T-helper 17 cell (primary cell): ENCODE measurements at regions not wholly inside any gene's neighbourhood (a gene's known extent, or its start where the extent isn't known, plus 50 kb on each side); places are given as distances from the start of the nearest gene placed in this dataset.

Experiments
- ATAC-seq: fragments of 150-1000 bp; cut with Tn5 transposase; 2 replicates; pipeline ENCODE4 v1.10.0; 2021; ENCODE audit warnings: mild to moderate bottlenecking, moderate library complexity
- DNase-seq, 3 donors: peaks; one replicate each; pipeline versions ENCODE4 v3.0.0 to v3.0.0-alpha.2; 2020 to 2021
- H3K9me3 ChIP-seq: one replicate; pipeline ENCODE4 v1.7.0; 2013; ENCODE audit warnings: low read length, mild to moderate bottlenecking; ENCODE audit not compliant: control insufficient read depth, poor library complexity, severe bottlenecking
- H3K27ac Mint-ChIP-seq: one replicate; pipeline ENCODE4 v1.8.0; 2022; ENCODE audit warnings: mild to moderate bottlenecking, moderate library complexity, mixed read lengths
- H3K27me3 Mint-ChIP-seq: one replicate; pipeline ENCODE4 v1.8.0; 2022; ENCODE audit warnings: mixed read lengths
- H3K36me3 Mint-ChIP-seq: one replicate; pipeline ENCODE4 v1.8.0; 2022; ENCODE audit warnings: low read depth, mixed read lengths
- H3K4me1 Mint-ChIP-seq: one replicate; pipeline ENCODE4 v1.8.0; 2022; ENCODE audit warnings: mild to moderate bottlenecking, mixed read lengths
- H3K4me3 Mint-ChIP-seq: one replicate; pipeline ENCODE4 v1.8.0; 2022; ENCODE audit warnings: mild to moderate bottlenecking, moderate library complexity, mixed read lengths

- Mint-ChIP-seq H3K27ac (no peak overlapping the region), H3K4me1 (no peaks in the 10 kb centered on the region), H3K27me3 (peaks cover 19% of the 10 kb centered on the region), H3K36me3 (no peaks in the 10 kb centered on the region), H3K4me3 (no peak overlapping the region)
- no peaks in the 10 kb centered on the region for H3K9me3 ChIP-seq
- ATAC-seq (no peak), DNase-seq (no peak)
Measured at GRCh38 chr22:49164773-49165320, 662.8 kb downstream of the BRD1 start.

- no peak for DNase-seq
Measured at GRCh38 chr22:49163960-49164690, 663.5 kb downstream of the BRD1 start.

GRCh38 chr22:49163258-49163959, 664.3 kb downstream of the BRD1 start:
- ATAC-seq (no peak), DNase-seq (no peak)
- no peak overlapping the region for H3K27ac Mint-ChIP-seq
- no peaks in the 10 kb centered on the region for H3K9me3 ChIP-seq
- H3K4me3 Mint-ChIP-seq, result no peak overlapping the region
- H3K36me3 Mint-ChIP-seq, result no peaks in the 10 kb centered on the region
- H3K27me3 Mint-ChIP-seq, result peaks cover 19% of the 10 kb centered on the region
- no peaks in the 10 kb centered on the region for H3K4me1 Mint-ChIP-seq

More at GRCh38 chr22:49163960-49164690, 663.5 kb downstream of the BRD1 start:
- Mint-ChIP-seq H3K4me1 (no peaks in the 10 kb centered on the region), H3K4me3 (no peak overlapping the region), H3K27ac (no peak overlapping the region), H3K27me3 (peaks cover 19% of the 10 kb centered on the region), H3K36me3 (no peaks in the 10 kb centered on the region)
- no peaks in the 10 kb centered on the region for H3K9me3 ChIP-seq
- ATAC-seq, result no peak

- Mint-ChIP-seq H3K36me3 (no peaks in the 10 kb centered on the region), H3K27ac (no peak overlapping the region), H3K4me3 (no peak overlapping the region), H3K4me1 (no peaks in the 10 kb centered on the region), H3K27me3 (peaks cover 22% of the 10 kb centered on the region)
- no peak for DNase-seq
- no peak for ATAC-seq
- H3K9me3 ChIP-seq, result no peaks in the 10 kb centered on the region
Measured at GRCh38 chr22:49162841-49163240, 664.8 kb downstream of the BRD1 start.

GRCh38 chr22:49161002-49161850, 666.4 kb downstream of the BRD1 start:
- H3K4me3 Mint-ChIP-seq, result no peak overlapping the region
- H3K36me3 Mint-ChIP-seq, result no peaks in the 10 kb centered on the region
- no peaks in the 10 kb centered on the region for H3K9me3 ChIP-seq
- H3K4me1 Mint-ChIP-seq, result peaks cover 2% of the 10 kb centered on the region
- H3K27ac Mint-ChIP-seq, result no peak overlapping the region
- DNase-seq (no peak), ATAC-seq (no peak)
- peaks cover 27% of the 10 kb centered on the region for H3K27me3 Mint-ChIP-seq

GRCh38 chr22:49160261-49161001, 667.2 kb downstream of the BRD1 start:
- DNase-seq, result no peak
- no peaks in the 10 kb centered on the region for H3K9me3 ChIP-seq
- Mint-ChIP-seq H3K27ac (no peak overlapping the region), H3K4me1 (peaks cover 2% of the 10 kb centered on the region), H3K36me3 (no peaks in the 10 kb centered on the region), H3K27me3 (peaks cover 27% of the 10 kb centered on the region), H3K4me3 (no peak overlapping the region)
- no peak for ATAC-seq

- Mint-ChIP-seq H3K36me3 (no peaks in the 10 kb centered on the region), H3K4me1 (peaks cover 2% of the 10 kb centered on the region), H3K27me3 (peaks cover 27% of the 10 kb centered on the region), H3K27ac (no peak overlapping the region), H3K4me3 (no peak overlapping the region)
- no peak for ATAC-seq
- DNase-seq, result no peak
- no peaks in the 10 kb centered on the region for H3K9me3 ChIP-seq
Measured at GRCh38 chr22:49159711-49160110, 668.0 kb downstream of the BRD1 start.

- H3K9me3 ChIP-seq, result no peaks in the 10 kb centered on the region
- H3K36me3 Mint-ChIP-seq, result no peaks in the 10 kb centered on the region
- no peak overlapping the region for H3K27ac Mint-ChIP-seq
- DNase-seq, result no peak
- no peak for ATAC-seq
- no peak overlapping the region for H3K4me3 Mint-ChIP-seq
- H3K4me1 Mint-ChIP-seq, result peaks cover 2% of the 10 kb centered on the region
- H3K27me3 Mint-ChIP-seq, result peaks cover 26% of the 10 kb centered on the region
Measured at GRCh38 chr22:49158741-49159564, 668.7 kb downstream of the BRD1 start.

GRCh38 chr22:49157529-49158339, 669.9 kb downstream of the BRD1 start:
- Mint-ChIP-seq H3K36me3 (no peaks in the 10 kb centered on the region), H3K27me3 (peaks cover 20% of the 10 kb centered on the region), H3K4me3 (no peak overlapping the region), H3K4me1 (peaks cover 2% of the 10 kb centered on the region), H3K27ac (no peak overlapping the region)
- H3K9me3 ChIP-seq, result no peaks in the 10 kb centered on the region
- no peak for ATAC-seq
- DNase-seq, result no peak

- DNase-seq (no peak), ATAC-seq (no peak)
- peaks cover 14% of the 10 kb centered on the region for H3K27me3 Mint-ChIP-seq
- H3K4me1 Mint-ChIP-seq, result peaks cover 2% of the 10 kb centered on the region
- no peaks in the 10 kb centered on the region for H3K9me3 ChIP-seq
- H3K36me3 Mint-ChIP-seq, result no peaks in the 10 kb centered on the region
- no peak overlapping the region for H3K27ac Mint-ChIP-seq
- no peak overlapping the region for H3K4me3 Mint-ChIP-seq
Measured at GRCh38 chr22:49156662-49157285, 670.9 kb downstream of the BRD1 start.
